C4-2B (cell line): ENCODE measurements at regions not wholly inside any gene's neighbourhood (a gene's known extent, or its start where the extent isn't known, plus 50 kb on each side); places are given as distances from the start of the nearest gene placed in this dataset.

Source experiments
- H3K27ac ChIP-seq: fragments of 450-650 bp; 2 replicates; pipeline ENCODE4 v1.5.1; 2017
- CTCF ChIP-seq: fragments of 450-650 bp; conservative IDR thresholded peaks from 2 replicates; pipeline ENCODE4 v1.5.1; 2017; ENCODE audit warnings: mild to moderate bottlenecking
- ZFX ChIP-seq: fragments of 450-650 bp; IDR thresholded peaks from 2 replicates; pipeline ENCODE4 v1.6.1; 2017

GRCh38 chr6:14207448-14207847 lies 89.9 kb downstream of the CD83 start:
- no peak for TF ChIP-seq CTCF
- TF ChIP-seq ZFX, result no peak
- H3K27ac ChIP-seq, result no peak overlapping the region

DNA sequence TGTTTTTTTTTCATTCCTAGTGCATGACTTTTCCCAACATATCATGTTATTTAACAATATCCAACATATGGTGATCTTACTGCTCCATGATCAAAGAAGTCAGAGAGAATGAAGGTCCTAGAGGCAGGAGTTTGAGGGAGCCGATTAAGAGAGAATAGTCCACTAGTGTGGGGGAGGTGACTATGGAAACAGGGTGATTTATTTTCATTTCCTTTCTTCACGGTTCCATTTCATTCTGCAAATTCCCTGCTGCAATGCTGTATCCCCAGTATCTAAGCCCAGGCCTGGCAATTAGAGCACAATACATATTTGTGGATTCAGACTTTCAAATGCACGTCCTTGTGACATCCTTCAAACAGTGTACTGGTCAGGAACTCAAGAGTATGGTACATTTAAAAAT lies 91.4 kb downstream of the CD83 start:
- no peak overlapping the region for H3K27ac ChIP-seq
- no peak for TF ChIP-seq ZFX
- no peak for TF ChIP-seq CTCF

GRCh38 chr6:14210077-14210476 lies 92.5 kb downstream of the CD83 start:
- peak overlapping the region; percentile 84; the same call in 1 of the 2 replicates for H3K27ac ChIP-seq
- no peak for TF ChIP-seq ZFX
- no peak for TF ChIP-seq CTCF

DNA sequence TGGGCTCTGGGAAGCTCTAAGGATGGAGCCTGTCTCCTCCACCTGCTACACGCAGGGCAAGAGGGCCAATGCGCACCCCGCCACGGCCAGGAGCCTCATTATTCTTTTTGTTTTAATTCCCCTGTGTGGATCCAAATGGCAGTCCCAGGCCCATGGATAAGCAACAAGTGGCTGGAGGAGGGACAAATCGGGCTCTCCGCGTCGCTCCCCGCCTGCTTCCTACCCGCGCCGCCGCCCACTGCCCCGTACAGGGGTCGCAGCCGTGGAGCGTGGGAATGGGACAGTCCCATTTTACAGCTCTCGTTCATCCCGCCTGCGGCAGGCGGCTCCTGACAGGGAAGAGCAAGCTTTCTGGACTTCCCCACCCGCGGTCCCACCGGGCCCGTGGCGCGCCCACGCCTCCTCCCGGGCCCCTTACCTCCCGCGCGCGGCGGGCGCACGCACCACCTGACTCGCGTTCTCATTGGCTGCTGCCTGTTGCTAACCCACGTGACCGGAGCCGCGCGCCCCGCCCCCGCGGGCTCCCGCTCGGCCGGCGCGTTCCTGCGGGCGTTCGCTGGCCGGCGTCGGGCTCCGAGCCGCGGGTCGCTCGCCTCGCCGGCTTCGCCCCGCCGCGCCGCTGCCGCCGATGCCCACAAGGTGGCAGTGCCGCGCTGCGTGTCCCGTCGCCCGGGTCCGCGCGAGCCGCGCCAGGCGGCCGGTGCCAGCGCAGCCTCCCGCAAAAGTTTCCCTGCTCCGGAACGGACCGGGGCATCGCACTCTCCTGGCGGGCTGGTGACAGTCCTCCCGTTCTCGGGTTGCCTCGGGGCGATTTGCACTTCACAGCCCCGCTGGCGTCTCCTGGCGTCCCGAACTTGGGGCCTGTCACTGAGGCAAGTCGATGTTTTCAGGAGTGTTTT lies 93.3 kb downstream of the CD83 start:
- TF ChIP-seq ZFX (peak; percentile 32; the same call in 1 of the 2 replicates), CTCF (peak; percentile 98)
- peak overlapping the region; percentile 84 for H3K27ac ChIP-seq

DNA sequence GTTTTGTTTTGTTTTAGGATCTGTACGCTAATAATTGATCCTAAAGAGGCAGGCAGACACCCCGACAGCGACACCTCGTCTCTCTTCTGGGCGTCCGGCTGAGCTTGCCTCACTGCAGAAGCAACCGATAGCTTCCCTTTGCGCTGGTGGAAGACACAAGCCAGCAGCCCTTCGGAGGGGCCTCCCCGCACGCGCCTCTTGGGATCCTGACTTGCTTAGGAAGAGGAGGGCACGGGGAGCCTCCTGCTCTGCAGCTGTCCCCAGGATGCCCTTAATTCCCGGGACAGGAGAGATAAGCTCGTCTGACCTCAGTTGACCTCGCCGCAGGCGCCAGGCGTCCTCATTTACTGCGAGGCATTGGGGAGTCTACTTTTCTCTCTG lies 94.0 kb downstream of the CD83 start:
- H3K27ac ChIP-seq, result peak overlapping the region; percentile 84
- TF ChIP-seq ZFX, result no peak
- peak; percentile 7; the same call in 1 of the 2 replicates for TF ChIP-seq CTCF

DNA sequence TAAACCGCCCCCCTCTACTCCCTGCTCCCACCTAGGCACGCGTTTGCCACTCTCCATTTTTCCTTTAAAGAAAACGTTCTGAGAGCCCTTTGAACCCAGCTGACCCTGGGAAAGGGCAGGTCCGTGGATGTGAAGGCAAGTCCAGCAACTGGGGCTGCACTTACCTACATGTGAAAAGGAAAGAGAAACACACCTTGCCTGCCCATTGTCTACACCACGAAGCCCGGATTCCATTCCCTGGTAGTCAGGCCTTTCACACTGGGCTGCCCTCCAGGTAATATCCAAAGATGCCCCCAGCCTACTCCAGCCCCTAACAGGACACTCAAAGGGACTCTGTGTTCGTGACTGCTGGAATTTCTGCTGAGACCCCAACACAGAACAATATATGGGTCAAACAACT lies 94.4 kb downstream of the CD83 start:
- TF ChIP-seq CTCF (no peak), ZFX (no peak)
- H3K27ac ChIP-seq, result no peak overlapping the region; the same call in 1 of the 2 replicates

DNA sequence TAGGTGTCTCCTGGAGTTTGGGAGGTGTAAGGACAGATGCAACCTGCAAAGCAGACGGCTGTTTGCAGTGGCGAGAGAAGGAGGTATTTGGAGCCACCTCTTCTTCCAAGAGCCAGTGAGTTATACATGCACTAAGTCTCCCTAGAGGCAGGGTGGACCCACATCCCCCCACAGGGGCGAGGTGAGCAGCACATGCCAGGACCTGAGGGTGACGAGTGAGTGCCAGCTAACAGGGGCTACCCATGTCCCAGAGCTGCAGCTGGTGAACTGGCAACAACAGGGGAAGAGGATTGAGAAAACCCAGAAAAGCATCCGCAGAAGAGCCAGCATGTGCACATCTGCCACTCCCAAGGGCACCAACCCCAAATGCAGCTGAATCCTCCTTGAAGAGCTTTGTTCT lies 95.1 kb downstream of the CD83 start:
- TF ChIP-seq CTCF (no peak), ZFX (no peak)
- H3K27ac ChIP-seq, result no peak overlapping the region
